GM12878 (cell line): ENCODE measurements at regions not wholly inside any gene's neighbourhood (a gene's known extent, or its start where the extent isn't known, plus 50 kb on each side); places are given as distances from the start of the nearest gene placed in this dataset.

Source experiments
- ATAC-seq: fragments of 200-7000 bp; cut with Tn5 transposase; 3 replicates; pipeline ENCODE4 v1.9.1; 2020; ENCODE audit warnings: mild to moderate bottlenecking, moderate library complexity
- BruUV-seq: library from RNA; stranded (reverse); fragments of 400-500 nt; replicated peaks from 2 replicates; lab custom pipeline; 2021; lab: Mats Ljungman, UMichigan
- CTCF ChIA-PET: fragments of 300-600 bp; sonication (Branson Sonifier 250); formaldehyde crosslinking; extraction: SDS; loops from one replicate; lab custom pipeline; 2021; ENCODE audit warnings: inconsistent platforms; lab: Yijun Ruan, JAX
- POLR2A ChIA-PET: fragments of 350-600 bp; formaldehyde crosslinking; extraction: SDS; loops from one replicate; lab custom pipeline; 2021; ENCODE audit warnings: inconsistent platforms; lab: Charles Lee
- RAD21 ChIA-PET: fragments of 300-600 bp; sonication (Branson Sonifier 250); formaldehyde crosslinking; loops from one replicate; lab custom pipeline; 2023; ENCODE audit warnings: antibody characterized with exemption; ENCODE audit not compliant: unreplicated experiment; lab: Charles Lee
- SMC1A ChIA-PET: fragments of 300-600 bp; sonication (Branson Sonifier 250); formaldehyde crosslinking; loops from one replicate; lab custom pipeline; 2023; ENCODE audit not compliant: unreplicated experiment, uncharacterized antibody; lab: Charles Lee
- DNase-seq: peaks from one replicate; pipeline ENCODE4 v3.0.0-alpha.2; 2011; ENCODE audit warnings: low read depth, low spot score
- FAIRE-seq: peaks from 3 replicates; lab custom pipeline; 2011; peaks lifted over from hg19 to GRCh38; lab: Jason Lieb, UNC
- H2AFZ ChIP-seq: 2 replicates; pipeline ENCODE4 v1.6.0; 2011; ENCODE audit warnings: low read depth, low read length, control low read depth; ENCODE audit not compliant: control insufficient read depth
- H3K27ac ChIP-seq: 2 replicates; pipeline ENCODE4 v1.5.1; 2011; ENCODE audit warnings: control low read depth; ENCODE audit not compliant: control insufficient read depth, insufficient read depth
- H3K27me3 ChIP-seq, 2 experiments: replicated peaks in 1 of 2; 2 replicates each; pipeline versions ENCODE4 v1.6.0 to v1.6.1; 2011; ENCODE audit warnings: low read length in 1 of 2; ENCODE audit not compliant: control insufficient read depth in 2 of 2, insufficient read depth in 2 of 2
- H3K36me3 ChIP-seq, 2 experiments: 2 replicates each; pipeline ENCODE4 v1.5.1; 2011; ENCODE audit warnings: low read length in 1 of 2; ENCODE audit not compliant: control insufficient read depth in 2 of 2, insufficient read depth in 2 of 2
- H3K4me1 ChIP-seq: 2 replicates; pipeline ENCODE4 v1.6.1; 2011; ENCODE audit warnings: mild to moderate bottlenecking, low read length, moderate library complexity, mixed read lengths; ENCODE audit not compliant: control insufficient read depth, insufficient read depth
- H3K4me2 ChIP-seq: 2 replicates; pipeline ENCODE4 v1.6.0; 2011; ENCODE audit warnings: control low read depth; ENCODE audit not compliant: control insufficient read depth, insufficient read depth
- H3K4me3 ChIP-seq: fragments of 200-600 bp; sonication (generic); 2 replicates; pipeline ENCODE4 v1.5.1; 2016
- H3K79me2 ChIP-seq: 2 replicates; pipeline ENCODE4 v1.6.0; 2011; ENCODE audit warnings: low read length; ENCODE audit not compliant: control insufficient read depth, insufficient read depth
- H3K9ac ChIP-seq: 2 replicates; pipeline ENCODE4 v1.8.0; 2011; ENCODE audit warnings: low read length, control low read depth, mixed read lengths; ENCODE audit not compliant: control insufficient read depth, insufficient read depth
- H3K9me3 ChIP-seq: replicated peaks from 3 replicates; pipeline ENCODE4 v1.5.1; 2011; ENCODE audit warnings: mild to moderate bottlenecking, low read length; ENCODE audit not compliant: control insufficient read depth, insufficient read depth
- H4K20me1 ChIP-seq: 2 replicates; pipeline ENCODE4 v1.6.0; 2011; ENCODE audit not compliant: control insufficient read depth, insufficient read depth
- BCL11A ChIP-seq: IDR thresholded peaks from 2 replicates; pipeline ENCODE4 v1.6.1; 2011; ENCODE audit warnings: low read depth, low read length
- CTCF ChIP-seq, 3 experiments: IDR thresholded peaks in 2 of 3; conservative IDR thresholded peaks in 1 of 3; 2 replicates each; pipeline ENCODE4 v1.5.1; 2011; ENCODE audit warnings: low read depth in 3 of 3, low read length in 3 of 3, mild to moderate bottlenecking in 3 of 3, control low read depth in 2 of 3, moderate library complexity in 2 of 3, inconsistent platforms in 1 of 3, mixed read lengths in 1 of 3; ENCODE audit not compliant: control insufficient read depth in 2 of 3, insufficient read depth in 1 of 3; ENCODE audit errors: extremely low read depth in 1 of 3
- MTA3 ChIP-seq: IDR thresholded peaks from 2 replicates; pipeline ENCODE4 v1.6.1; 2012; ENCODE audit warnings: low read length, inconsistent platforms, borderline replicate concordance
- MYB ChIP-seq: fragments of 150-350 bp; IDR thresholded peaks from 2 replicates; pipeline ENCODE4 v1.6.1; 2014; ENCODE audit warnings: mild to moderate bottlenecking, low read depth, low read length, borderline replicate concordance
- NKRF ChIP-seq: fragments of 450-650 bp; conservative IDR thresholded peaks from 2 replicates; pipeline ENCODE4 v1.6.1; 2017; ENCODE audit warnings: mild to moderate bottlenecking, moderate library complexity
- RCOR1 ChIP-seq: conservative IDR thresholded peaks from 2 replicates; pipeline ENCODE4 v1.6.1; 2012; ENCODE audit warnings: low read depth, low read length, improper control_type of control experiment
- SIX5 ChIP-seq: IDR thresholded peaks from 2 replicates; pipeline ENCODE4 v1.6.1; 2011; ENCODE audit warnings: mild to moderate bottlenecking, low read depth, low read length, moderate library complexity; ENCODE audit not compliant: severe bottlenecking
- SMAD1 ChIP-seq: fragments of 450-650 bp; IDR thresholded peaks from 2 replicates; pipeline ENCODE4 v1.6.1; 2018; ENCODE audit warnings: mild to moderate bottlenecking, low read depth; ENCODE audit not compliant: partially characterized antibody
- ZBED1 ChIP-seq: IDR thresholded peaks from 2 replicates; pipeline ENCODE4 v1.6.1; 2016; ENCODE audit warnings: borderline replicate concordance
- ZNF207 ChIP-seq: fragments of 450-650 bp; IDR thresholded peaks from 2 replicates; pipeline ENCODE4 v1.6.1; 2014; ENCODE audit warnings: antibody characterized with exemption, mild to moderate bottlenecking, borderline replicate concordance
- ZNF274 ChIP-seq: IDR thresholded peaks from one replicate; pipeline ENCODE4 v1.8.0; 2011; ENCODE audit not compliant: insufficient read length, insufficient read depth
- WGBS: methylation state at CpG from one replicate; pipeline ENCODE4 v1.1.6; 2016; ENCODE audit warnings: low lambda C conversion rate; ENCODE audit not compliant: insufficient replicate concordance, insufficient coverage; ENCODE audit errors: missing lambda C conversion rate; 5-methylcytosine and 5-hydroxymethylcytosine counted together
- in situ Hi-C: fragments of 300-500 bp; cut with MboI; formaldehyde crosslinking; loops from 9 replicates; pipeline ENCODE4 v1.14.3; 2018; ENCODE audit warnings: mixed read lengths
- intact Hi-C: fragments of 100-400 bp; cut with micrococcal nuclease; formaldehyde crosslinking; loops from one replicate; pipeline ENCODE4 v1.14.2; 2022; ENCODE audit not compliant: unreplicated experiment
- TF ChIP-seq, protein P1 (sequence below): IDR thresholded peaks from 2 replicates; pipeline ENCODE4 v1.6.1; 2012; ENCODE audit warnings: low read length, inconsistent platforms

DNA sequence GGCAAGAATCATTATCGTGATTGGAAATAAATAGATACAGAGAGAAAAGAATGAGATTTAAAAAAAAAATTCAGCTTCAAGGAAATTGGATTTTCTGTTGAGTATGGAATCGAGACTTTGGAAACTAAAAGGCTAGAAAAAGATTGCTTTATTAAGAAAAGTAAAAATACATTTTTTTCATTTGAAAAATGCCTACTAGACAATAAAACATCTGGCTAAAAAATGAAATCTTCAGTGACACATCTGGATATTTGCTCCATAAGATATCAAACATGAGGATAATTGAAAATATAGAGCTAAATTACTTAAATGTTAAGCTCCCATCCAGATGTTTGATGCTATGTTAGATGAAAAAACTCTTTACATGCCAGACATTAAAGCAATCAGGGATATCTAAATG lies 879.5 kb downstream of the TSN start:
- FAIRE-seq (no peak), DNase-seq (no peak), ATAC-seq (no peak)
- intact Hi-C loops (loop anchor here (5.0 kb wide), 2 partner anchors 67 to 107 kb away; no protein-coding TSS in a partner anchor), in situ Hi-C loops (no loop called here)
- ChIA-PET CTCF (no interaction called here), POLR2A (no interaction called here), RAD21 (no interaction called here), SMC1A (interaction anchor here (0.9 to 1.4 kb wide), 2 partner anchors 32 to 111 kb away, joined by 3 read pairs; no protein-coding TSS in a partner anchor)
- Histone ChIP-seq H3K4me1 (no peaks in the 10 kb centered on the region), H4K20me1 (no peaks in the 10 kb centered on the region), H2AFZ (no peak overlapping the region), H3K4me3 (no peak overlapping the region), H3K9me3 (no peaks in the 10 kb centered on the region), H3K27me3 (no peaks in the 10 kb centered on the region), H3K4me2 (no peak overlapping the region), H3K79me2 (no peaks in the 10 kb centered on the region), H3K36me3 (no peaks in the 10 kb centered on the region), H3K9ac (no peak overlapping the region), H3K27ac (no peak overlapping the region)
- BruUV-seq: no TSS peak
- 21% methylated on average over 2 of the region's 2 CpGs for WGBS
- TF ChIP-seq BCL11A (no peak), ZBED1 (no peak), ZNF207 (no peak), SMAD1 (no peak), MTA3 (no peak), MYB (no peak), ZNF274 (no peak), CTCF (IDR thresholded peaks at IDR 0.05 in 2 of 3, conservative IDR thresholded peaks at IDR 0.05 in 1 of 3; ENCODE audit: control insufficient read depth in 2 of 3, extremely low read depth in 1 of 3, insufficient read depth in 1 of 3, low read depth in 3 of 3, low read length in 3 of 3) (no peak), RCOR1 (no peak), SIX5 (no peak), NKRF (no peak)
- TF ChIP-seq, protein P1, sequence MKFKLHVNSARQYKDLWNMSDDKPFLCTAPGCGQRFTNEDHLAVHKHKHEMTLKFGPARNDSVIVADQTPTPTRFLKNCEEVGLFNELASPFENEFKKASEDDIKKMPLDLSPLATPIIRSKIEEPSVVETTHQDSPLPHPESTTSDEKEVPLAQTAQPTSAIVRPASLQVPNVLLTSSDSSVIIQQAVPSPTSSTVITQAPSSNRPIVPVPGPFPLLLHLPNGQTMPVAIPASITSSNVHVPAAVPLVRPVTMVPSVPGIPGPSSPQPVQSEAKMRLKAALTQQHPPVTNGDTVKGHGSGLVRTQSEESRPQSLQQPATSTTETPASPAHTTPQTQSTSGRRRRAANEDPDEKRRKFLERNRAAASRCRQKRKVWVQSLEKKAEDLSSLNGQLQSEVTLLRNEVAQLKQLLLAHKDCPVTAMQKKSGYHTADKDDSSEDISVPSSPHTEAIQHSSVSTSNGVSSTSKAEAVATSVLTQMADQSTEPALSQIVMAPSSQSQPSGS: no peak
